Fibroblast of skin of scalp (primary cell): ENCODE measurements at regions not wholly inside any gene's neighbourhood (a gene's known extent, or its start where the extent isn't known, plus 50 kb on each side); places are given as distances from the start of the nearest gene placed in this dataset.
"Not testable (repeated sequence)": the region's sequence is repeated elsewhere in the genome, so short reads cannot be mapped to it uniquely, and the experiment has no call there.

Experiments
- DNase-seq: peaks from one replicate; pipeline ENCODE4 v3.0.0-alpha.2; 2013

- DNase-seq: no peak
These were observed 692.7 kb downstream of the SOCS6 start for GRCh38 chr18:70981400-70982140.

DNA sequence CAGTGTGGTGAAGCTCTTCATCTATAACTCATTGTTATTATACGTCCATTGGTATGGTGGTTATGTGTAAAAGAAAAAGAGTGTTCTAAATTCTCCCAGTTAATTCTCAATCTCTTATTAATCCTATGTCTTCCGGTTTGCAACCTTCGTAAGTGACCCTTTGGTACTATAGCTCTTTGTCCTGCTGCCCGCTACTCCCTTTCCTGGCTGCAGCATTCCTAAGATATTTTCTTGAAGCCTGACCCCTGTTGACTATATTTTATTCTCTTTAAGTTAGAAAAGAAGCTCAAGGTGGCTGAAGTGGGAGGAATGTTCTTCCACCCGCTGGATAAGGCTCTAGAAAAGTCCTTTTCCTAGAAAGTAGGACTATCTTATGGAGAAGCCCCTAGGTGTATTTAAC lies 684.8 kb downstream of the SOCS6 start:
- no peak for DNase-seq

GRCh38 chr18:70966419-70966818 lies 677.6 kb downstream of the SOCS6 start:
- no peak for DNase-seq

DNA sequence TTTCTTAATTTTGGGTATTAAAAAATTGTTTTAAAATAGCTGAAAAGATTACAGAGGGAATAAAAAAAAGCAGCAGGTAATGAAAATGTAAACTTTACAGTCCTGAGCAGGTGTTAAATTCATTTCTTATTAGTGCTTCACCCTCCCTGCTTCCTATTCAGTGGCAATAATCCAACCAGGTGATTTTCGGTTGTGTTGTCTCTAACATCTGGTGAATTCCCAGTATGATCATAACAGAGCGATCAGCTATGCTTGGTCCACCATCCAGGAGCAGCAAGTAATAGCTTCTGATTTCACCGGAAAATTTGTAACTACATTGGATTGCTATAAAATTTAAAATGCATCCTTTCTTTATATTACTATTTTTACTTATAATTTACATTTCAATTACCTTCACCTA lies 673.1 kb downstream of the SOCS6 start:
- no peak for DNase-seq

GRCh38 chr18:70956554-70956953 lies 667.7 kb downstream of the SOCS6 start:
- no peak for DNase-seq

- no peak for DNase-seq
These were observed 647.3 kb downstream of the SOCS6 start for GRCh38 chr18:70936160-70936559.

DNA sequence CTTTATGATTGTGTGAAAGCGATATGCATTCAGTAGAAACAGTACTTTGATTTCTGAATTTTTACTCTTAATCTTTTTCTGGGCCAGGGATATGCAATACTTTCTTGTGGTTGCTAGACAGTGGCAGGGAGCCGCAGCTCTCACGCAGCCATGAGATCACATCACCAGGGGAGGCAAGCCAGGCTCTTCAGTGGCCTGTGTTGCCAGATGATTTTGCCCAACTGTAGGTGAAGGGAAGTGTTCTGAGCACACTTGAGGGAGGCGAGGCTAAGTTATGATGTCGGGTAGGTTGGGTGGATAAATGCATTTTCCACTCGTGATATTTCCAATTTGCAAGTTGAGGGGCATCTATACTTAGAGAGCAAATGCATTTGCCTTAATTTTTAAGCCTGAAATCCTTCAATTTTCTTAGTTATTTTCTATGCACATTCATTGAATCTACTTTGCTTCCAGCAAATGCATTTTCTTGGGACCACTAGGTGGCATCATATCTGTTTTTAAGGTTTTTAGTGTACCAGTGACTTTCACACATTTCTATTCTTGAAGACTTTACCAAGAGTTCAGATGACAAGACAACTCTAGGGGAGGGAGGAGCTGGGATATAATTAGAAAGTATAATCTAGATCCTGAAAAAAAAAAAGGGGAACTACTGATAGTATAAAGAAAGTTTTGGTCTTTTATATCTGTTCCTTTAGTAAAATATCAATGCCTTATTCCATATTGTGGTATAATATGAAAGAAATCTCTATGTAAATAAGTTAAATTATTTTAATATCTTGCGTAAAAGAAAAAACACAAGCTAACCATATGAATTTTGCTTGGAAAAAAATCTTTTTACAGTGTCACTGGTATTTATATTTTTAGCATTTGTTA lies 643.3 kb downstream of the SOCS6 start:
- DNase-seq: peak; percentile 27

GRCh38 chr18:70920840-70921374 lies 632.1 kb downstream of the SOCS6 start:
- no peak for DNase-seq

GRCh38 chr18:70907673-70908072 lies 618.8 kb downstream of the SOCS6 start:
- DNase-seq: no peak

GRCh38 chr18:70892381-70892780 lies 603.5 kb downstream of the SOCS6 start:
- DNase-seq: no peak

DNA sequence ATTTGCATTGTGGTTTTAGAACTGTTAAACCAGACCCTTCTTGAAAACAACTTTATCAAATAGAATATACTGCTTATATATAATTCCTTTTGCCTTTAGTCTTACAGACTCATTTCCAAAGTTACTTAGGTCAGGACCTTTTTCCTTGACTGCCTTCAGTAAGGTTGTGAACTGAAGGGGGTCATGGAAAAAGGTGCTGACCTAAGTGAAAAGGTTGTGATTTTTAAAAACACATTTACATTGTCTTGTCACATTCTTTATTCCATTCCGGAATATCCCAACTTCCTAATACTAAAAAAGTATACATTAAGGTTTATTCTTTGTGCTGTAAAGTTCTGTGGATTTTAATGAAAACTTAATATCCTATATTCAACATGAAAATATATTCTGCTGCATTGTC lies 581.4 kb downstream of the SOCS6 start:
- DNase-seq: no peak

GRCh38 chr18:70848329-70848728 lies 559.5 kb downstream of the SOCS6 start:
- DNase-seq: no peak

- DNase-seq: no peak
These were observed 551.8 kb downstream of the SOCS6 start for GRCh38 chr18:70840649-70841048.

- no peak for DNase-seq
These were observed 538.8 kb downstream of the SOCS6 start for GRCh38 chr18:70827632-70828031.

DNA sequence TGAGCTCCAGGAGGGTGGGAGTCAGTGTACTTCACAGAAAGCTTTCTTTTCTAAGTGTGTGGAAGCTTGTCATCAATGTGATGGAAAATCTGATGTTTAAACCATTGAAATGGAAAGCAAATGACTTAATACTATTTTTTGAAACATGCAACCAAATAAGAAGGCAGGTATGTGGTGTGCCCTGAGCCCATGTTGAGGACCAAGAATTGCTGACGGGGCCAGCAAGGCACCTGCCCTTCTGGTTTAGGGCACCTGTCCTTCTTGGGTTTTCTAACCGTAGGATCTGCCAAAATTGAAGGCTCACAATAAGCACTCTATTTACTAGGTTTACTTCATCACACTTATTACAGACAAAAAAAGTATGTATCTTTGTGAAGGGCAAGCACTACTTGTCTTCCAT lies 537.7 kb downstream of the SOCS6 start:
- no peak for DNase-seq

DNA sequence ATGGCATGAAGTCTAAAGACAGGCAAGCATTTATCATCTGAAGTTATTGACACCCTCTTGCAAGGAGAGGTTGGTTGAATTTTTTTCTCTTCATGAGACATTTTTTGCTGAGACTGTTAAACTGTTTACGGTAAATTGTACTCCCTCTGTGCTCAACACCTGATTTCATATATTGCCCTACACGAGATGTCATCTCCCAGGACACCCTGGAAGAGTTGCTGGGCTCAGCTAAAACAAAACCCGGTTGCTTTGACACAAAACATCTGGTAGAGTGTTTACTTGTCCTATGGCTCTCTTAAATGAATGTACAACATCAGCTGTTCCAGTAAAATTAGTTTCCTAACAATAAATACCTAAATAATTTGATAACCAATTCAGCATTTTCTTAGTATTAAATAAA lies 533.8 kb downstream of the SOCS6 start:
- DNase-seq: no peak

- DNase-seq: no peak
These were observed 533.3 kb downstream of the SOCS6 start for GRCh38 chr18:70822117-70822516.

DNA sequence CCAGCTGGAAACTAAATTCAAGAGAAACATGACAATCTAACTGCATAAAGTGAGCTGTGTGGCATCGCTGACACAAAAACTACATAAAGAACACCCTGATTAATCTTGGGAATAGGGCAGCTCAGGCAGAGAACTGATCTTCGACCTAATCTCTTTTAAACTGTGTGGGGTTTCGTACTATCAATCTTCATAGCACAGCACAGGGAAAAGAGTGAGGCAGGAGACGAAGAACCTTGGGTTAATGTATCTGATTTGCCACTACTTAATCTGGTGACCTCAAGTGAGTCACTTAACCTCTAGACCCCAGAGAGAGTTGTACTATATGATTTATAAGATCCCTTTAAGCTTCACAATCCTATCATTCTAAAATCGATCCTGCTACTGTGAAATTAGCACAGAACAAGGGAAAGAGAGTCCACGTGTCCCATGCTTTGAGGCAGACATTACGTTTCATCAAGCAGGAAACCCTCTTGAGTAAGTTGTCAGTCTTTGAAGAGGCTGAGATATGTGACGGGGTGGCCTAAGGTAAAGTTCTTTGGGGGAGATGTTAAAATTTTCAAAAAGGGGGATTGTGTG lies 519.7 kb downstream of the SOCS6 start:
- no peak for DNase-seq

DNA sequence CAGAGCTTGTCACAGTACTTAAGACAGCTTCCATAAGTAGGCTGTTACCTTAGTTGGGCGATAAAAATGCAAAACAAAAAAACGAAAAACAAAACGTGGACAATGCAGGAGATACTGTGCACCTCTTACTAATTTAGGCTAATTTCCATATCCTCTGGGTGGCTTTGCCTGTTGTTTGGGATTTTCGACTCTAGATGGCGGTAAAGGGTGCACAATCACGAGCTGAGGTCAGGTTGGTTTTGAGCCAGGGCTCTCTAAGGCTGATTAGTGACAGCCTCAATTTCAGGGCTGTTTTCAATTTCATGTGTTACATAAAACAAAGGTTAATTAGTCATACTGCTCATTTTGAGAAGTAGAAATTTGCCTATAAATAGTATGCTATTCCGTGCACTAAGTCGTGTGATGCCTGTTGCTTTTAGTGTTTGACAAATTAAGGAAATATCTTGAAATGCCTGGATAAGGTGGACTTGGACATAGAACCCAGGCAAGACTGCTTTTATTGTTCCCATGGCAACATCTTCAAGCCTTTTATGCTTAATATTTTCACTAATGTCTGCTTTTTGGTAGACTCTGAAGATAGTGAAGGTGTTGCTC lies 493.1 kb downstream of the SOCS6 start:
- peak; percentile 38 for DNase-seq

DNA sequence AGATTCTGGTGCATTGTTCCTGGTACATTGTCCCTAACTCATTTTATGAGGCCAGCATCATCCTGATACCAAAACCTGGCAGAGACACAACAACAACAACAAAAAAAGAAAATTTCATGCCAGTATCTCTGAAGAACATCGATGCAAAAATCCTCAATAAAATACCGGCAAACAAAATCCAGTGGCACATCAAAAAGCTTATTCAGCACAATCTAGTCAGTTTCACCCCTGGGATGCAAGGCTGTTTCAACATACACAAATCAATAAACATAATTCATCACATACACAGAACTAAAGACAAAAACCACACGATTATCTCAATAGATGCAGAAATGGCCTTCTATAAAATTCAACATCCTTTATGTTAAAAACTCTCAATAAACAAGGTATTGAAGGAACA lies 477.4 kb downstream of the SOCS6 start:
- DNase-seq: not testable (repeated sequence)

- DNase-seq: no peak
These were observed 474.0 kb downstream of the SOCS6 start for GRCh38 chr18:70762812-70763211.

- DNase-seq: no peak
These were observed 469.9 kb downstream of the SOCS6 start for GRCh38 chr18:70758780-70759179.

DNA sequence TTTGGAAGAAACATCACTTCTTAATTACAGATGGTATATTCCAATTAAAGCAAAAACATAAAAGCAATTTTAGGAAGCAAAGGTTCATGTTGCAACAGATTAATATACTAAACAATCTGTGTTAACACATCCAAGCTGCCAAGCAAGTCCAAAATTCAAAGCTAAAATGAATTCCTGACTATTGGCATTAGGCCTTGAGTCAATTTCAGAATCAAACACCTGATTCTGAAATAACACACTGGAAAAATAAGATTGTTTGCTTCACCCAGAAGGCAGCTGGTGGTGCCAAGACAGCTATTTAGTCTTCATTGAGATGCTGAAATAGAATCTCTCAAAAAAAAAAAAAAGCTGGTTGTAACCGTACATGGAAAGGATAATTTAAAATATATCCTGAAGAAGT lies 465.6 kb downstream of the SOCS6 start:
- no peak for DNase-seq
